ENCODE measurements at regions not wholly inside any gene's neighbourhood (a gene's known extent, or its start where the extent isn't known, plus 50 kb on each side); places are given as distances from the start of the nearest gene placed in this dataset.

- Mint-ChIP-seq H3K27me3 (ENCODE audit: low read depth) (peaks cover 10% of the 10 kb centered on the region), H3K9me3 (ENCODE audit: low read depth) (peaks cover 17% of the 10 kb centered on the region), H3K27ac (ENCODE audit: unreplicated experiment) (no peak overlapping the region), H3K4me3 (ENCODE audit: unreplicated experiment) (no peak overlapping the region), H3K36me3 (ENCODE audit: low read depth) (peaks cover 2% of the 10 kb centered on the region), H3K4me1 (ENCODE audit: low read depth) (no peaks in the 10 kb centered on the region)
- DNase-seq (ENCODE audit: low spot score) = no peak
- TF ChIP-seq CTCF (IDR thresholded peaks at IDR 0.05) = no peak
Observed at GRCh38 chr16:80144191-80144590, 396.6 kb upstream of the DYNLRB2 start.

DNA sequence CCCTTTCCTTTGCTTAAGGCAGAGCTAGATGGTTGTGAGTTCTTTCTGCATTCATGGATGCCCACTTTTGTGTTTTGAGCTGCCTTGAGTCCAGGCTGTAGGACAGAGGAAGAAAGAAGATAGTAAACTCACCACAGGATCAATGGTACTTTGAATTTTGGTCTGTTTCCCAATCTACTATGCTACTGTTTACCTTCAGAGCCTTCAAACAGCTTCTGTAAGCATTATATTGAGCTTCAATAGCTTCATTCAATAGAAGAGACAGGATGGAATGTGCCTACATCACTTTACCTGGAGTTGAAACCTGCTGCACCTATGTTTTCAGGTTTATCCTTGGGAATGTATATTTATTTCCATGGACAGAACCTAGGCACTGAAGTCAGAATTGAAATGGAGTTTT is 397.9 kb upstream of the DYNLRB2 start:
- no peak for TF ChIP-seq CTCF (IDR thresholded peaks at IDR 0.05)
- Mint-ChIP-seq H3K4me3 (ENCODE audit: unreplicated experiment) (no peak overlapping the region), H3K4me1 (ENCODE audit: low read depth) (no peaks in the 10 kb centered on the region), H3K27ac (ENCODE audit: unreplicated experiment) (no peak overlapping the region), H3K27me3 (ENCODE audit: low read depth) (peaks cover 10% of the 10 kb centered on the region), H3K9me3 (ENCODE audit: low read depth) (peaks cover 19% of the 10 kb centered on the region), H3K36me3 (ENCODE audit: low read depth) (peaks cover 2% of the 10 kb centered on the region)
- DNase-seq (ENCODE audit: low spot score) = no peak

- Mint-ChIP-seq H3K4me3 (ENCODE audit: unreplicated experiment) (no peak overlapping the region), H3K27ac (ENCODE audit: unreplicated experiment) (no peak overlapping the region), H3K27me3 (ENCODE audit: low read depth) (peaks cover 5% of the 10 kb centered on the region), H3K36me3 (ENCODE audit: low read depth) (peaks cover 2% of the 10 kb centered on the region), H3K4me1 (ENCODE audit: low read depth) (no peaks in the 10 kb centered on the region), H3K9me3 (ENCODE audit: low read depth) (peaks cover 24% of the 10 kb centered on the region)
- TF ChIP-seq CTCF (IDR thresholded peaks at IDR 0.05) = no peak
- no peak for DNase-seq (ENCODE audit: low spot score)
Observed at GRCh38 chr16:80142281-80142680, 398.5 kb upstream of the DYNLRB2 start.

DNA sequence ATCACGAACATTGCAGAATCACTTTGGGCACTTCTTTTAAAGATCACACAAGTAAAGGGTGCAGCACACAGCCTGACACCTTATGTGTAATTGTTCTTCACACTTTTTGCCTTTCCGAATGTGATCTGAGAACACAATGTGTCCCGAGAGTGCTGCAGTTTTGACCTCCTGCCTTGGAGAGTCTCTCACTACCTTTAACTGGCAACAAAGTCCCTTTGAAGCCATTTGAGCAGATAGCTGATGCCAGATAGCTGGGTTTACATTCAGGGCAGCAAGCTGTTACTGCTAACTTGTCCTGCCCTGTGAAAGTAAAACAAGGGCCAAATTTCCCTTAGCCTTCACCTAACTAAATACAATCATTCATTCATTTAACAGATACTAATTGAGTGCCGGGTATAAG is 411.0 kb upstream of the DYNLRB2 start:
- TF ChIP-seq CTCF (IDR thresholded peaks at IDR 0.05) = no peak
- no peak overlapping the region for H3K27ac Mint-ChIP-seq (ENCODE audit: unreplicated experiment)
- no peak overlapping the region for H3K4me3 Mint-ChIP-seq (ENCODE audit: unreplicated experiment)
- peaks cover 5% of the 10 kb centered on the region for H3K27me3 Mint-ChIP-seq (ENCODE audit: low read depth)
- no peaks in the 10 kb centered on the region for H3K4me1 Mint-ChIP-seq (ENCODE audit: low read depth)
- peaks cover 8% of the 10 kb centered on the region for H3K9me3 Mint-ChIP-seq (ENCODE audit: low read depth)
- DNase-seq (ENCODE audit: low spot score) = no peak
- no peaks in the 10 kb centered on the region for H3K36me3 Mint-ChIP-seq (ENCODE audit: low read depth)

GRCh38 chr16:80125677-80126076 is 415.1 kb upstream of the DYNLRB2 start:
- no peak overlapping the region for H3K4me3 Mint-ChIP-seq (ENCODE audit: unreplicated experiment)
- TF ChIP-seq CTCF (IDR thresholded peaks at IDR 0.05) = no peak
- H3K36me3 Mint-ChIP-seq (ENCODE audit: low read depth) = no peaks in the 10 kb centered on the region
- H3K4me1 Mint-ChIP-seq (ENCODE audit: low read depth) = no peaks in the 10 kb centered on the region
- H3K27ac Mint-ChIP-seq (ENCODE audit: unreplicated experiment) = no peak overlapping the region
- H3K27me3 Mint-ChIP-seq (ENCODE audit: low read depth) = no peaks in the 10 kb centered on the region
- H3K9me3 Mint-ChIP-seq (ENCODE audit: low read depth) = no peaks in the 10 kb centered on the region
- no peak for DNase-seq (ENCODE audit: low spot score)
